GM12875 (cell line): ENCODE measurements at regions not wholly inside any gene's neighbourhood (a gene's known extent, or its start where the extent isn't known, plus 50 kb on each side); places are given as distances from the start of the nearest gene placed in this dataset.
"Not testable (repeated sequence)": the region's sequence is repeated elsewhere in the genome, so short reads cannot be mapped to it uniquely, and the experiment has no call there.

Source experiments
- H3K4me3 ChIP-seq: one replicate; pipeline ENCODE4 v1.5.1; 2011; ENCODE audit warnings: low read depth, low read length, control low read depth
- CTCF ChIP-seq: IDR thresholded peaks from 2 replicates; pipeline ENCODE4 v1.5.1; 2011; ENCODE audit warnings: low read depth, mild to moderate bottlenecking, control low read depth, inconsistent platforms, low read length, moderate library complexity, borderline replicate concordance; ENCODE audit not compliant: insufficient read depth

- no peak overlapping the region for H3K4me3 ChIP-seq
- TF ChIP-seq CTCF = no peak
Observed at GRCh38 chr21:14825514-14825974, 239.3 kb downstream of the NRIP1 start.

GRCh38 chr21:14824126-14824525 is 240.7 kb downstream of the NRIP1 start:
- TF ChIP-seq CTCF = no peak
- no peak overlapping the region for H3K4me3 ChIP-seq

GRCh38 chr21:14817311-14817710 is 247.5 kb downstream of the NRIP1 start:
- no peak overlapping the region for H3K4me3 ChIP-seq
- TF ChIP-seq CTCF = no peak

- TF ChIP-seq CTCF = no peak
- no peak overlapping the region for H3K4me3 ChIP-seq
Observed at GRCh38 chr21:14814991-14815390, 249.8 kb downstream of the NRIP1 start.

- no peak overlapping the region for H3K4me3 ChIP-seq
- no peak for TF ChIP-seq CTCF
Observed at GRCh38 chr21:14814282-14814681, 250.5 kb downstream of the NRIP1 start.

GRCh38 chr21:14804170-14804569 is 258.1 kb upstream of the SAMSN1 start:
- H3K4me3 ChIP-seq = not testable (repeated sequence)

- H3K4me3 ChIP-seq = no peak overlapping the region
- TF ChIP-seq CTCF = no peak
Observed at GRCh38 chr21:14797543-14797942, 251.4 kb upstream of the SAMSN1 start.

- H3K4me3 ChIP-seq = no peak overlapping the region
- TF ChIP-seq CTCF = no peak
Observed at GRCh38 chr21:14787312-14787711, 241.2 kb upstream of the SAMSN1 start.
